ENCODE measurements at regions not wholly inside any gene's neighbourhood (a gene's known extent, or its start where the extent isn't known, plus 50 kb on each side); places are given as distances from the start of the nearest gene placed in this dataset.

- H3K4me3 Mint-ChIP-seq: no peak overlapping the region
- H3K27me3 Mint-ChIP-seq: peaks cover 15% of the 10 kb centered on the region
- no peaks in the 10 kb centered on the region for H3K36me3 Mint-ChIP-seq (ENCODE audit: insufficient read depth)
- no peaks in the 10 kb centered on the region for H3K4me1 Mint-ChIP-seq
- DNase-seq (ENCODE audit: low spot score in 2 of 2) (no peak), ATAC-seq (replicated peaks; ENCODE audit: extremely low read depth, poor library complexity, severe bottlenecking) (no peak)
- no peaks in the 10 kb centered on the region for H3K9me3 Mint-ChIP-seq
- no peak overlapping the region for H3K27ac Mint-ChIP-seq (ENCODE audit: low read depth)
Observed at GRCh38 chr1:57637155-57637554, 213.3 kb upstream of the DAB1 start.

GRCh38 chr1:57633881-57634280, 210.0 kb upstream of the DAB1 start:
- peaks cover 23% of the 10 kb centered on the region for H3K27me3 Mint-ChIP-seq
- no peaks in the 10 kb centered on the region for H3K36me3 Mint-ChIP-seq (ENCODE audit: insufficient read depth)
- no peak for ATAC-seq (replicated peaks; ENCODE audit: extremely low read depth, poor library complexity, severe bottlenecking)
- no peaks in the 10 kb centered on the region for H3K9me3 Mint-ChIP-seq
- no peaks in the 10 kb centered on the region for H3K4me1 Mint-ChIP-seq
- no peak for DNase-seq (ENCODE audit: low spot score in 2 of 2)
- no peak overlapping the region for H3K4me3 Mint-ChIP-seq
- H3K27ac Mint-ChIP-seq (ENCODE audit: low read depth): no peak overlapping the region

GRCh38 chr1:57633056-57633455, 209.2 kb upstream of the DAB1 start:
- no peak overlapping the region for H3K27ac Mint-ChIP-seq (ENCODE audit: low read depth)
- DNase-seq (ENCODE audit: low spot score in 2 of 2): no peak

GRCh38 chr1:57632401-57632800, 208.5 kb upstream of the DAB1 start:
- H3K9me3 Mint-ChIP-seq: no peaks in the 10 kb centered on the region
- no peak for ATAC-seq (replicated peaks; ENCODE audit: extremely low read depth, poor library complexity, severe bottlenecking)
- no peak overlapping the region for H3K4me3 Mint-ChIP-seq
- H3K27me3 Mint-ChIP-seq: peaks cover 26% of the 10 kb centered on the region
- no peak for DNase-seq (ENCODE audit: low spot score in 2 of 2)
- H3K36me3 Mint-ChIP-seq (ENCODE audit: insufficient read depth): no peaks in the 10 kb centered on the region
- no peak overlapping the region for H3K27ac Mint-ChIP-seq (ENCODE audit: low read depth)
- no peaks in the 10 kb centered on the region for H3K4me1 Mint-ChIP-seq

More at GRCh38 chr1:57633056-57633455, 209.2 kb upstream of the DAB1 start:
- no peaks in the 10 kb centered on the region for H3K36me3 Mint-ChIP-seq (ENCODE audit: insufficient read depth)
- H3K27me3 Mint-ChIP-seq: peaks cover 26% of the 10 kb centered on the region
- H3K9me3 Mint-ChIP-seq: no peaks in the 10 kb centered on the region
- no peak overlapping the region for H3K4me3 Mint-ChIP-seq
- ATAC-seq (replicated peaks; ENCODE audit: extremely low read depth, poor library complexity, severe bottlenecking): no peak
- no peaks in the 10 kb centered on the region for H3K4me1 Mint-ChIP-seq

- Mint-ChIP-seq H3K9me3 (no peaks in the 10 kb centered on the region), H3K27me3 (peaks cover 14% of the 10 kb centered on the region), H3K4me1 (no peaks in the 10 kb centered on the region), H3K4me3 (no peak overlapping the region), H3K27ac (ENCODE audit: low read depth) (no peak overlapping the region), H3K36me3 (ENCODE audit: insufficient read depth) (no peaks in the 10 kb centered on the region)
- DNase-seq (ENCODE audit: low spot score in 2 of 2) (no peak), ATAC-seq (replicated peaks; ENCODE audit: extremely low read depth, poor library complexity, severe bottlenecking) (no peak)
Observed at GRCh38 chr1:57627612-57628011, 203.8 kb upstream of the DAB1 start.

GRCh38 chr1:57623791-57624538, 200.1 kb upstream of the DAB1 start:
- no peak for DNase-seq (ENCODE audit: low spot score in 2 of 2)
- H3K4me1 Mint-ChIP-seq: no peaks in the 10 kb centered on the region
- no peak for ATAC-seq (replicated peaks; ENCODE audit: extremely low read depth, poor library complexity, severe bottlenecking)
- H3K27me3 Mint-ChIP-seq: peaks cover 3% of the 10 kb centered on the region
- H3K27ac Mint-ChIP-seq (ENCODE audit: low read depth): no peak overlapping the region
- no peak overlapping the region for H3K4me3 Mint-ChIP-seq
- no peaks in the 10 kb centered on the region for H3K9me3 Mint-ChIP-seq
- H3K36me3 Mint-ChIP-seq (ENCODE audit: insufficient read depth): no peaks in the 10 kb centered on the region

- H3K27me3 Mint-ChIP-seq: no peaks in the 10 kb centered on the region
- no peaks in the 10 kb centered on the region for H3K4me1 Mint-ChIP-seq
- no peak overlapping the region for H3K27ac Mint-ChIP-seq (ENCODE audit: low read depth)
- ATAC-seq (replicated peaks; ENCODE audit: extremely low read depth, poor library complexity, severe bottlenecking) (no peak), DNase-seq (ENCODE audit: low spot score in 2 of 2) (no peak)
- no peaks in the 10 kb centered on the region for H3K9me3 Mint-ChIP-seq
- no peaks in the 10 kb centered on the region for H3K36me3 Mint-ChIP-seq (ENCODE audit: insufficient read depth)
- no peak overlapping the region for H3K4me3 Mint-ChIP-seq
Observed at GRCh38 chr1:57623039-57623790, 199.4 kb upstream of the DAB1 start.

GRCh38 chr1:57621776-57622175, 197.9 kb upstream of the DAB1 start:
- Mint-ChIP-seq H3K9me3 (no peaks in the 10 kb centered on the region), H3K36me3 (ENCODE audit: insufficient read depth) (no peaks in the 10 kb centered on the region), H3K4me3 (no peak overlapping the region), H3K27me3 (peaks cover 9% of the 10 kb centered on the region), H3K4me1 (no peaks in the 10 kb centered on the region), H3K27ac (ENCODE audit: low read depth) (no peak overlapping the region)
- DNase-seq (ENCODE audit: low spot score in 2 of 2) (no peak), ATAC-seq (replicated peaks; ENCODE audit: extremely low read depth, poor library complexity, severe bottlenecking) (no peak)

- ATAC-seq (replicated peaks; ENCODE audit: extremely low read depth, poor library complexity, severe bottlenecking) (no peak), DNase-seq (ENCODE audit: low spot score in 2 of 2) (no peak)
- Mint-ChIP-seq H3K4me1 (no peaks in the 10 kb centered on the region), H3K9me3 (no peaks in the 10 kb centered on the region), H3K27me3 (peaks cover 9% of the 10 kb centered on the region), H3K36me3 (ENCODE audit: insufficient read depth) (peaks cover 4% of the 10 kb centered on the region), H3K4me3 (no peak overlapping the region), H3K27ac (ENCODE audit: low read depth) (no peak overlapping the region)
Observed at GRCh38 chr1:57620605-57621004, 196.7 kb upstream of the DAB1 start.

GRCh38 chr1:57616921-57617320, 193.1 kb upstream of the DAB1 start:
- DNase-seq (ENCODE audit: low spot score in 2 of 2): no peak
- Mint-ChIP-seq H3K27ac (ENCODE audit: low read depth) (no peak overlapping the region), H3K4me1 (no peaks in the 10 kb centered on the region), H3K9me3 (no peaks in the 10 kb centered on the region), H3K27me3 (peaks cover 9% of the 10 kb centered on the region), H3K4me3 (no peak overlapping the region), H3K36me3 (ENCODE audit: insufficient read depth) (peaks cover 5% of the 10 kb centered on the region)
- no peak for ATAC-seq (replicated peaks; ENCODE audit: extremely low read depth, poor library complexity, severe bottlenecking)

GRCh38 chr1:57615956-57616355, 192.1 kb upstream of the DAB1 start:
- Mint-ChIP-seq H3K27me3 (peaks cover 9% of the 10 kb centered on the region), H3K27ac (ENCODE audit: low read depth) (no peak overlapping the region), H3K9me3 (no peaks in the 10 kb centered on the region), H3K4me3 (no peak overlapping the region), H3K4me1 (no peaks in the 10 kb centered on the region), H3K36me3 (ENCODE audit: insufficient read depth) (peaks cover 5% of the 10 kb centered on the region)
- DNase-seq (ENCODE audit: low spot score in 2 of 2) (no peak), ATAC-seq (replicated peaks; ENCODE audit: extremely low read depth, poor library complexity, severe bottlenecking) (no peak)

GRCh38 chr1:57612833-57613232, 189.0 kb upstream of the DAB1 start:
- ATAC-seq (replicated peaks; ENCODE audit: extremely low read depth, poor library complexity, severe bottlenecking): no peak
- Mint-ChIP-seq H3K9me3 (no peaks in the 10 kb centered on the region), H3K4me3 (no peak overlapping the region), H3K27ac (ENCODE audit: low read depth) (no peak overlapping the region), H3K4me1 (no peaks in the 10 kb centered on the region), H3K36me3 (ENCODE audit: insufficient read depth) (peaks cover 5% of the 10 kb centered on the region), H3K27me3 (peaks cover 9% of the 10 kb centered on the region)
- DNase-seq (ENCODE audit: low spot score in 2 of 2): no peak

- ATAC-seq (replicated peaks; ENCODE audit: extremely low read depth, poor library complexity, severe bottlenecking) (no peak), DNase-seq (ENCODE audit: low spot score in 2 of 2) (no peak)
- no peaks in the 10 kb centered on the region for H3K36me3 Mint-ChIP-seq (ENCODE audit: insufficient read depth)
- H3K4me1 Mint-ChIP-seq: no peaks in the 10 kb centered on the region
- H3K9me3 Mint-ChIP-seq: no peaks in the 10 kb centered on the region
- no peak overlapping the region for H3K27ac Mint-ChIP-seq (ENCODE audit: low read depth)
- no peak overlapping the region for H3K4me3 Mint-ChIP-seq
- H3K27me3 Mint-ChIP-seq: peaks cover 15% of the 10 kb centered on the region
Observed at GRCh38 chr1:57605933-57606332, 182.1 kb upstream of the DAB1 start.

All from central memory CD8-positive, alpha-beta T cell (primary cell).